ENCODE measurements at regions not wholly inside any gene's neighbourhood (a gene's known extent, or its start where the extent isn't known, plus 50 kb on each side); places are given as distances from the start of the nearest gene placed in this dataset.

DNA sequence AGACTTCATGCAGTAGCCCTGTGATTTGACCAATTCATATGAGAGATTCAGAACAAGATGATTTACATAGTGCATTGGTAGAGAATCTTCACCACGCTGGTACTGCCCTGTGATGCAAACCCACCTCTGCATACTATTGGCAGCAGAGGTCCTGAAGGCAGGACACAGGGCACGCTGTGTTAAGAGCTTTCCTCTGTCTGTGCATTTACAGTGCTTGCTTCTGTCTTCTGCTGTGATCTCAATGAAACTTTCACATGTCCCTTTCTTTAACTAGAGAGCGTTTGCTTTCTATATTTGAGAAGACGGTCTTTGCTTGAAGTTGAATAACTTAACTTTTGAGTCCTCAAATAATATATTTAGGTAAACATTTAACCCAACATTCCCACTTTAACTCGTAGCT is 219.0 kb upstream of the SPRY2 start:
- Mint-ChIP-seq H3K4me3 (no peak overlapping the region), H3K27me3 (no peaks in the 10 kb centered on the region), H3K9me3 (no peaks in the 10 kb centered on the region), H3K4me1 (no peaks in the 10 kb centered on the region), H3K36me3 (ENCODE audit: low read depth) (no peaks in the 10 kb centered on the region), H3K27ac (no peak overlapping the region)
- ChIA-PET CTCF (no interaction called here), POLR2A (no interaction called here)
- ATAC-seq (ENCODE audit: low read depth) (no peak), DNase-seq (no peak)
- intact Hi-C loops (cut with micrococcal nuclease), result no loop called here
- TF ChIP-seq, protein P1, sequence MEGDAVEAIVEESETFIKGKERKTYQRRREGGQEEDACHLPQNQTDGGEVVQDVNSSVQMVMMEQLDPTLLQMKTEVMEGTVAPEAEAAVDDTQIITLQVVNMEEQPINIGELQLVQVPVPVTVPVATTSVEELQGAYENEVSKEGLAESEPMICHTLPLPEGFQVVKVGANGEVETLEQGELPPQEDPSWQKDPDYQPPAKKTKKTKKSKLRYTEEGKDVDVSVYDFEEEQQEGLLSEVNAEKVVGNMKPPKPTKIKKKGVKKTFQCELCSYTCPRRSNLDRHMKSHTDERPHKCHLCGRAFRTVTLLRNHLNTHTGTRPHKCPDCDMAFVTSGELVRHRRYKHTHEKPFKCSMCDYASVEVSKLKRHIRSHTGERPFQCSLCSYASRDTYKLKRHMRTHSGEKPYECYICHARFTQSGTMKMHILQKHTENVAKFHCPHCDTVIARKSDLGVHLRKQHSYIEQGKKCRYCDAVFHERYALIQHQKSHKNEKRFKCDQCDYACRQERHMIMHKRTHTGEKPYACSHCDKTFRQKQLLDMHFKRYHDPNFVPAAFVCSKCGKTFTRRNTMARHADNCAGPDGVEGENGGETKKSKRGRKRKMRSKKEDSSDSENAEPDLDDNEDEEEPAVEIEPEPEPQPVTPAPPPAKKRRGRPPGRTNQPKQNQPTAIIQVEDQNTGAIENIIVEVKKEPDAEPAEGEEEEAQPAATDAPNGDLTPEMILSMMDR (IDR thresholded peaks at IDR 0.05), result no peak

DNA sequence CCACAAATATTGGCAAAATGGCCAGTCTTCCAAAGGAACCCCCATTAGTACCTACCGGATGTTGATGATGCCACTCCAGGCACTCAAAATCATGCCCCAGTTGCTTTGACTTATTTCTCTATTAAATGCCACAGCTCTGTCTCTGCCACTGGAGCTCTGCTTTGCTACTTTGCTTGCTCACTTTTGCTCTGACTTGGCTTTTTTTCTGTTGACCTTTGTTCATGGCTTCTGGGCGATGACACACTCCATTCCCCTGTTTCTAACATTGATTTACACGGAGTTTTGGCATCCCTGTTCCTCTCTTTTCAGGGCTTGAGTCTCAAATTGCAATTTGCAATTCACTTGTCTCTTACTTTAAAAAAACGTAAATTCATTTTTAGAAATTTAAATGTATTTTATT is 217.1 kb upstream of the SPRY2 start:
- POLR2A ChIA-PET, result no interaction called here
- no peaks in the 10 kb centered on the region for H3K4me1 Mint-ChIP-seq
- no peaks in the 10 kb centered on the region for H3K36me3 Mint-ChIP-seq (ENCODE audit: low read depth)
- H3K9me3 Mint-ChIP-seq, result no peaks in the 10 kb centered on the region
- CTCF ChIA-PET, result no interaction called here
- H3K27ac Mint-ChIP-seq, result no peak overlapping the region
- TF ChIP-seq, protein P1 (IDR thresholded peaks at IDR 0.05), result no peak
- ATAC-seq (ENCODE audit: low read depth) (no peak), DNase-seq (no peak)
- no peak overlapping the region for H3K4me3 Mint-ChIP-seq
- intact Hi-C loops (cut with micrococcal nuclease), result no loop called here
- no peaks in the 10 kb centered on the region for H3K27me3 Mint-ChIP-seq

DNA sequence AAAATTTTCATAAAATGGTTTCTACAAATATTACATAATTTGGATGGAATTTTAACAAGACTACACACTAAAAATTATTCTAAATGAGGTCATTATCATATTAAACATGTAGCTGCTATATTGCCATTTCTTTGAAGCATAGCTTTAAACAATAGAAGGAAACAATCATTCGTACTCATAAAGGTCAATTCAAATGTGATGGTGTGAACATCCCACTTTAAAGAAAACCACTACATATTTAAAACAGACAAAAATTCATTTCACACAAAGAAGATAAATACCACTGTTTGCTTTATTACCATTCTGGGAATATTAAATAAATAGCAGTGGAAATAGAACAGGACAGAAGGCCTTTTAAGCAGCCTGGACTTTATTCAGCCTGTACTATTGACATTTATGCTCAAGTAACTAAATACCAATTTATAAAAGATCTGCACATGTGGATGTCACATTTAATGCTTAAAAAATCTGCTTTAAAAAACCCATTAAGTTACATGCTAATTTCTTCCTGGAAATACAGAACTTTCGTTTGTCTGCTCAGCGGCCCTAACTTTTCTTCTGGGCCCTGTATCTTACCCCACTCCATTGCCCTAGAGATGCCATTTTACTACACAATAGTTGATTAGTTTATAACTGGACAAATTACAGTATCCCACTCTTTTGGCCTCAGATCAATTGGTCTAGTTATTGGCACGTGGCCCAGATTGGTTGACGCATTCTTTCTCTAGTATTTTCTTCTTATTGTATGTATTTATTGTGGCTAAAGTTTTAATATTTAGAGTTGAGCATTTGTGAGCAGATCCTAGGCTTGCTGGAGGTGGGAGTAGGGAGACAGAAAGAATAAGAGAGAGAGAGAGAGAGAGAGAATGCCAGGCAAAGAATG is 215.1 kb upstream of the SPRY2 start:
- TF ChIP-seq, protein P1 (IDR thresholded peaks at IDR 0.05), result no peak
- ChIA-PET POLR2A (no interaction called here), CTCF (no interaction called here)
- Mint-ChIP-seq H3K27me3 (no peaks in the 10 kb centered on the region), H3K27ac (no peak overlapping the region), H3K36me3 (ENCODE audit: low read depth) (no peaks in the 10 kb centered on the region), H3K9me3 (no peaks in the 10 kb centered on the region), H3K4me3 (no peak overlapping the region), H3K4me1 (peaks cover 9% of the 10 kb centered on the region)
- no peak for ATAC-seq (ENCODE audit: low read depth)
- intact Hi-C loops (cut with micrococcal nuclease), result no loop called here
- no peak for DNase-seq

DNA sequence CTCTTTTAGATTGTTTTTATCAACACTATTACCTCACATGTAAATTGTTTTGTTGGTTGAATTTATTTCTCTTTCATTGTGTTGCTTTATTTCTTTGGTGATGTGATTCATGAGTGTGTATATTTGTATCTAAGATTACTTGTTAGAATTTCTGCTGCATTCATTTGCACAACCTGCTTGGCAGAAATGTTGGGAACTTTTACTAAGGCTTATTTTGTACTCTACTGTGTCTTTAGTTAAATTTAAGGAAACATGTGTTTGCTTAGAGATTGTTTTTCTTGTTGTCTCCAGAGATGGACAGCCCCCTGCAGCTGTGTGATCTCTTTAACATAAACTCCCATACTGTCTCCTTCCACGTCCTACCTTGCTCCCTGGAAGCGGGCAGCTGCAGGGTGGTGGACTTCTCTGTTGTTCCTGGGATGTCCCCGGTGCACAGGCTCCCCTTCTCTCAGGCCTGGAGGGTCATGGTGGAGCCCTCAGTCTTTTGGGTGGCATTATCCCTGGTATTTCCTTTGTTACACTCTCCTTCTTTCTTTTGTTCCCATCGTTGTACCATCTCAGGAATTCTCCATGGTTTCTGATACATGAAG is 212.0 kb upstream of the SPRY2 start:
- DNase-seq (no peak), ATAC-seq (ENCODE audit: low read depth) (no peak)
- intact Hi-C loops (cut with micrococcal nuclease), result loop anchor here (5.0 kb wide), 1 partner anchor 91 kb away; no protein-coding TSS in a partner anchor
- Mint-ChIP-seq H3K36me3 (ENCODE audit: low read depth) (no peaks in the 10 kb centered on the region), H3K4me3 (no peak overlapping the region), H3K27ac (no peak overlapping the region), H3K4me1 (peaks cover 9% of the 10 kb centered on the region), H3K27me3 (no peaks in the 10 kb centered on the region), H3K9me3 (no peaks in the 10 kb centered on the region)
- TF ChIP-seq, protein P1 (IDR thresholded peaks at IDR 0.05), result no peak
- POLR2A ChIA-PET, result no interaction called here
- CTCF ChIA-PET, result no interaction called here

DNA sequence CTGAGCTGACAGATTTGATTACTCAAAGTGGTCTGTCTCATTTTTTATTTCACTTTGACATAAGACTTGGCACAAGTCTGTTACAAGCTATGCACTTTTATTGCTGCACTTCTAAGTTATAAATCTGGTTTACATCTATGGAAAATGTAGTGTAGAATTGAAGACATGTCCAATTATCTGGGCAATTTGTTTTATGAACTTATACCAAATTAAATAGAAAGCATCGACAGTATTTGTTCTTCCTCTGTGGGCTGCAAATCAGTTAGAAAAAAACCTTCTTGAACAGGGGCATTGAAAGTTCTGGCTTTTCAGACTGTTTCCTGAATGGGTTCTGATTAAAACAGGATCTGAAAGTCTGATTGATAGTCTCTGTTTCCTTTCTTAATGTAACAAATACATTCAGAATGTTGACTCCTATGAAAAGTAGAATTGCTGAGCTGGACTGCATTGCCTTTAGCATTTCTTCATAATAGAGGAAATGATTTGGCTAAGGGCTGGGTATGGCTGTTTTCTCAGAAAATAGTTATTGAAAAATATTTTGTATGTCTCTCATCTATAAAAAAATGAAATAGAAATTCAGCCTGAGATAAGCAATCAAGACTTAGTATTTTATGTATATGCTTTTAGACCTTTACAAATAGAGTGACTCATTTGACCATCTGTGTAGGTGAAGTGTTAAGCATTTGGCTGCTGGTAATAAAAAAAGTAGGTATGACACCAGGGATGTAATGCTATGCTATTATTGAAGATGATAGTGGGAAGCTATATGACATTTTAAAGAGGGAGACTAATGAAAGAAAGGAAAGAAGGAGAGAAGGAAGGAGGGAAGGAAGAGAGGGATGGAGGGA is 210.9 kb upstream of the SPRY2 start:
- no peaks in the 10 kb centered on the region for H3K27me3 Mint-ChIP-seq
- H3K9me3 Mint-ChIP-seq, result no peaks in the 10 kb centered on the region
- TF ChIP-seq, protein P1 (IDR thresholded peaks at IDR 0.05), result no peak
- H3K36me3 Mint-ChIP-seq (ENCODE audit: low read depth), result no peaks in the 10 kb centered on the region
- H3K27ac Mint-ChIP-seq, result no peak overlapping the region
- CTCF ChIA-PET, result no interaction called here
- intact Hi-C loops (cut with micrococcal nuclease), result loop anchor here (5.0 kb wide), 1 partner anchor 90 kb away; no protein-coding TSS in a partner anchor
- POLR2A ChIA-PET, result interaction anchor here (0.7 kb wide), 1 partner anchor 93 kb away, joined by 3 read pairs; no protein-coding TSS in a partner anchor
- peak overlapping the region; percentile 16 for H3K4me3 Mint-ChIP-seq
- no peak for DNase-seq
- H3K4me1 Mint-ChIP-seq, result peaks cover 9% of the 10 kb centered on the region
- ATAC-seq (ENCODE audit: low read depth), result peak; percentile 31
